ENCODE measurements at regions not wholly inside any gene's neighbourhood (a gene's known extent, or its start where the extent isn't known, plus 50 kb on each side); places are given as distances from the start of the nearest gene placed in this dataset.

GRCh38 chr14:32027255-32027939, 49.7 kb upstream of the ARHGAP5 start:
- no peak for DNase-seq
